PC-9 (cell line): ENCODE measurements at regions not wholly inside any gene's neighbourhood (a gene's known extent, or its start where the extent isn't known, plus 50 kb on each side); places are given as distances from the start of the nearest gene placed in this dataset.

Experiments used
- CTCF ChIP-seq: fragments of 200-600 bp; sonication (generic); conservative IDR thresholded peaks from 2 replicates; pipeline ENCODE4 v1.6.1; 2017; ENCODE audit warnings: mixed run types, antibody characterized with exemption, mild to moderate bottlenecking, moderate library complexity
- EZH2 ChIP-seq: fragments of 200-600 bp; sonication (generic); IDR thresholded peaks from 2 replicates; pipeline ENCODE4 v1.8.0; 2017; ENCODE audit warnings: antibody characterized with exemption, low read depth

- no peak for TF ChIP-seq CTCF
- TF ChIP-seq EZH2: no peak
Measured at GRCh38 chr3:63034101-63034500, 158.9 kb upstream of the CADPS start.
